PC-3 (cell line): ENCODE measurements at regions not wholly inside any gene's neighbourhood (a gene's known extent, or its start where the extent isn't known, plus 50 kb on each side); places are given as distances from the start of the nearest gene placed in this dataset.

Experiments used
- ATAC-seq: fragments of 200-7000 bp; cut with Tn5 transposase; 2 replicates; pipeline ENCODE4 v1.9.1; 2020; ENCODE audit warnings: mild to moderate bottlenecking, moderate library complexity
- BruUV-seq: library from RNA; stranded (reverse); fragments of 400-500 nt; replicated peaks from 2 replicates; lab custom pipeline; 2021; lab: Mats Ljungman, UMichigan
- CTCF ChIA-PET: fragments of 300-600 bp; sonication (Branson Sonifier 250); formaldehyde crosslinking; loops from one replicate; lab custom pipeline; 2022; ENCODE audit warnings: antibody characterized with exemption; lab: Charles Lee
- POLR2A ChIA-PET: fragments of 300-600 bp; sonication (Branson Sonifier 250); formaldehyde crosslinking; loops from one replicate; lab custom pipeline; 2022; ENCODE audit warnings: antibody characterized with exemption; ENCODE audit not compliant: unreplicated experiment; lab: Charles Lee
- DNase-seq: peaks from one replicate; pipeline ENCODE4 v3.0.0-alpha.2; 2015
- H2AFZ ChIP-seq: fragments of 300-600 bp; sonication (generic); 2 replicates; pipeline ENCODE4 v1.6.0; 2016; ENCODE audit warnings: antibody characterized with exemption, low read length
- H3F3A ChIP-seq: fragments of 300-600 bp; sonication (generic); one replicate; pipeline ENCODE4 v1.6.0; 2017; ENCODE audit warnings: antibody characterized with exemption, low read length, control low read depth, mild to moderate bottlenecking; ENCODE audit not compliant: unreplicated experiment
- H3K27ac ChIP-seq: fragments of 300-600 bp; sonication (generic); 2 replicates; pipeline ENCODE4 v1.5.1; 2016; ENCODE audit warnings: mild to moderate bottlenecking, low read length
- H3K27me3 ChIP-seq: fragments of 300-600 bp; sonication (generic); 2 replicates; pipeline ENCODE4 v1.6.1; 2016; ENCODE audit warnings: low read length, mixed read lengths
- H3K36me3 ChIP-seq: fragments of 300-600 bp; sonication (generic); 2 replicates; pipeline ENCODE4 v1.6.1; 2016; ENCODE audit warnings: low read depth, mixed run types, low read length, mixed read lengths
- H3K4me1 ChIP-seq: fragments of 300-600 bp; sonication (generic); 2 replicates; pipeline ENCODE4 v1.5.1; 2016; ENCODE audit warnings: low read length; ENCODE audit not compliant: insufficient read depth
- H3K4me2 ChIP-seq: fragments of 300-600 bp; sonication (generic); 2 replicates; pipeline ENCODE4 v1.6.0; 2016; ENCODE audit warnings: low read length
- H3K4me3 ChIP-seq: fragments of 300-600 bp; sonication (generic); 2 replicates; pipeline ENCODE4 v1.5.1; 2016; ENCODE audit warnings: mild to moderate bottlenecking, low read length, mixed read lengths
- H3K79me2 ChIP-seq: fragments of 300-600 bp; sonication (generic); 2 replicates; pipeline ENCODE4 v1.6.1; 2017; ENCODE audit warnings: low read length, mixed read lengths
- H3K9ac ChIP-seq: fragments of 300-600 bp; sonication (generic); 2 replicates; pipeline ENCODE4 v1.6.0; 2016; ENCODE audit warnings: mild to moderate bottlenecking, low read length
- H3K9me2 ChIP-seq: fragments of 300-600 bp; sonication (generic); replicated peaks from 2 replicates; pipeline ENCODE4 v1.6.1; 2016; ENCODE audit warnings: mixed run types, low read length, mixed read lengths
- H3K9me3 ChIP-seq: fragments of 300-600 bp; sonication (generic); 2 replicates; pipeline ENCODE4 v1.6.1; 2016; ENCODE audit warnings: low read length, mixed read lengths
- H4K20me1 ChIP-seq: fragments of 300-600 bp; sonication (generic); 2 replicates; pipeline ENCODE4 v1.6.1; 2016; ENCODE audit warnings: low read length, mixed read lengths
- CTCF ChIP-seq: fragments of 300-600 bp; sonication (generic); conservative IDR thresholded peaks from 2 replicates; pipeline ENCODE4 v1.5.1; 2017; ENCODE audit warnings: antibody characterized with exemption, low read depth, mild to moderate bottlenecking, low read length
- EZH2 ChIP-seq: fragments of 300-600 bp; sonication (generic); IDR thresholded peaks from one replicate; pipeline ENCODE4 v1.6.1; 2017; ENCODE audit warnings: antibody characterized with exemption, mild to moderate bottlenecking, low read length; ENCODE audit not compliant: unreplicated experiment
- EZH2phosphoT487 ChIP-seq: fragments of 300-600 bp; sonication (generic); IDR thresholded peaks from 2 replicates; pipeline ENCODE4 v1.6.1; 2018; ENCODE audit warnings: mild to moderate bottlenecking, antibody characterized with exemption, low read length, borderline replicate concordance
- intact Hi-C: fragments of 100-400 bp; cut with micrococcal nuclease; formaldehyde crosslinking; loops from 2 replicates; pipeline ENCODE4 v1.9.0; 2023

GRCh38 chr6:81690073-81690472, 62.4 kb downstream of the TENT5A start:
- Histone ChIP-seq H3K27me3 (no peaks in the 10 kb centered on the region), H3K4me1 (no peaks in the 10 kb centered on the region), H3K79me2 (no peaks in the 10 kb centered on the region), H3K36me3 (no peaks in the 10 kb centered on the region), H3K4me2 (no peak overlapping the region), H3K9ac (no peak overlapping the region), H3K27ac (no peak overlapping the region), H3K9me3 (no peaks in the 10 kb centered on the region), H2AFZ (no peak overlapping the region), H3F3A (no peaks in the 10 kb centered on the region), H3K4me3 (no peak overlapping the region), H4K20me1 (no peaks in the 10 kb centered on the region), H3K9me2 (no peaks in the 10 kb centered on the region)
- no TSS peak for BruUV-seq
- CTCF ChIA-PET, result no interaction called here
- TF ChIP-seq EZH2, result no peak
- no peak for TF ChIP-seq EZH2phosphoT487
- no peak for TF ChIP-seq CTCF
- ATAC-seq (no peak), DNase-seq (no peak)
- POLR2A ChIA-PET, result no interaction called here
- intact Hi-C loops, result no loop called here

DNA sequence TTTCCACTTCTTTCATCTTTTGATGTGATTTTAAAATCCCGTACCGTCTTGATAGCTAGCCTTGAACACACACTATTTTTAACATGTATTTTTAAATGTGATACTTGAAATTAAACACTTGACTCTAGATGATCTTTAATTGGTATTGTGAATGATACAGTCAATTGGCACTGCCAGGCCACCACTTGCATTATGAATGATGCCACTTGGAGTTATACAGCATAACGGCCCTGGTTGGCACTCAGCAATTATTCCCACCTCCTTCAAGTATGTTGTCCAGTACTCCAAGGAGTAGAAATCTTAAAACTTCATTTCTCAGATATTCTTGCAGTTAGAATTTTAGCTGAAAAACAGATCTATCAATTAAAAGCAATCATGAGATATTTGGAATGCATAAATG, 62.9 kb downstream of the TENT5A start:
- Histone ChIP-seq H3K27ac (no peak overlapping the region), H3F3A (no peaks in the 10 kb centered on the region), H3K9ac (no peak overlapping the region), H2AFZ (no peak overlapping the region), H3K9me2 (no peaks in the 10 kb centered on the region), H3K4me3 (no peak overlapping the region), H3K27me3 (no peaks in the 10 kb centered on the region), H3K4me1 (no peaks in the 10 kb centered on the region), H3K9me3 (no peaks in the 10 kb centered on the region), H3K79me2 (no peaks in the 10 kb centered on the region), H3K36me3 (no peaks in the 10 kb centered on the region), H4K20me1 (no peaks in the 10 kb centered on the region), H3K4me2 (no peak overlapping the region)
- intact Hi-C loops, result no loop called here
- CTCF ChIA-PET, result no interaction called here
- TF ChIP-seq CTCF, result no peak
- no peak for TF ChIP-seq EZH2
- TF ChIP-seq EZH2phosphoT487, result no peak
- no TSS peak for BruUV-seq
- ATAC-seq (no peak), DNase-seq (no peak)
- POLR2A ChIA-PET, result no interaction called here

- H3K27ac ChIP-seq, result no peak overlapping the region
- ATAC-seq (no peak), DNase-seq (no peak)
- no peak overlapping the region for H3K4me3 ChIP-seq
- BruUV-seq, result no TSS peak
- no peaks in the 10 kb centered on the region for H3K36me3 ChIP-seq
- 0 out of 2 replicates have a peak, but pooled peaks cover 4% of the 10 kb centered on the region for H3K4me1 ChIP-seq
- H3K4me2 ChIP-seq, result no peak overlapping the region
- no peaks in the 10 kb centered on the region for H4K20me1 ChIP-seq
- CTCF ChIA-PET, result no interaction called here
- intact Hi-C loops, result no loop called here
- H3K9me3 ChIP-seq, result no peaks in the 10 kb centered on the region
- POLR2A ChIA-PET, result no interaction called here
- no peak for TF ChIP-seq EZH2phosphoT487
- no peak for TF ChIP-seq EZH2
- TF ChIP-seq CTCF, result no peak
- no peak overlapping the region for H2AFZ ChIP-seq
- no peaks in the 10 kb centered on the region for H3K79me2 ChIP-seq
- no peak overlapping the region for H3K9ac ChIP-seq
- no peaks in the 10 kb centered on the region for H3F3A ChIP-seq
- H3K27me3 ChIP-seq, result no peaks in the 10 kb centered on the region
- no peaks in the 10 kb centered on the region for H3K9me2 ChIP-seq
Measured at GRCh38 chr6:81683912-81684311, 68.6 kb downstream of the TENT5A start.
